AG04450 (cell line): ENCODE measurements at regions not wholly inside any gene's neighbourhood (a gene's known extent, or its start where the extent isn't known, plus 50 kb on each side); places are given as distances from the start of the nearest gene placed in this dataset.

Experiments
- CTCF ChIA-PET: fragments of 300-600, 350-600 bp; formaldehyde crosslinking; extraction: SDS; loops from one replicate; lab custom pipeline; 2022; ENCODE audit warnings: antibody characterized with exemption, inconsistent platforms; lab: Charles Lee
- POLR2A ChIA-PET: fragments of 350-600 bp; formaldehyde crosslinking; extraction: SDS; loops from one replicate; lab custom pipeline; 2021; ENCODE audit warnings: antibody characterized with exemption, inconsistent platforms; lab: Yijun Ruan, JAX
- DNase-seq: peaks from one replicate; pipeline ENCODE4 v3.0.0-alpha.2; 2011; ENCODE audit warnings: low read depth, low spot score
- H3K27ac ChIP-seq: one replicate; pipeline ENCODE4 v1.5.1; 2012; ENCODE audit warnings: low read depth, low read length, control low read depth
- H3K27me3 ChIP-seq: one replicate; pipeline ENCODE4 v1.6.0; 2012; ENCODE audit warnings: low read length; ENCODE audit not compliant: control insufficient read depth, insufficient read depth
- H3K4me3 ChIP-seq: 2 replicates; pipeline ENCODE4 v1.5.1; 2011; ENCODE audit warnings: mild to moderate bottlenecking, low read depth, low read length, control low read depth
- H3K9me3 ChIP-seq: 2 replicates; pipeline ENCODE4 v1.5.1; 2012; ENCODE audit warnings: low read length; ENCODE audit not compliant: control insufficient read depth, insufficient read depth
- CTCF ChIP-seq: IDR thresholded peaks from 2 replicates; pipeline ENCODE4 v1.5.1; 2011; ENCODE audit warnings: low read depth, low read length, control low read depth, inconsistent platforms

- Histone ChIP-seq H3K4me3 (no peak overlapping the region), H3K27ac (no peak overlapping the region), H3K9me3 (no peaks in the 10 kb centered on the region), H3K27me3 (no peaks in the 10 kb centered on the region)
- POLR2A ChIA-PET: no interaction called here
- CTCF ChIA-PET: no interaction called here
- DNase-seq: no peak
- no peak for TF ChIP-seq CTCF
These were observed 99.5 kb upstream of the GJB5 start for GRCh38 chr1:34655206-34655874.

- Histone ChIP-seq H3K27ac (no peak overlapping the region), H3K4me3 (no peak overlapping the region), H3K9me3 (no peaks in the 10 kb centered on the region), H3K27me3 (no peaks in the 10 kb centered on the region)
- POLR2A ChIA-PET: no interaction called here
- CTCF ChIA-PET: no interaction called here
- no peak for DNase-seq
- no peak for TF ChIP-seq CTCF
These were observed 99.0 kb upstream of the GJB5 start for GRCh38 chr1:34655875-34656240.

- ChIA-PET CTCF (no interaction called here), POLR2A (no interaction called here)
- Histone ChIP-seq H3K27ac (no peak overlapping the region), H3K9me3 (no peaks in the 10 kb centered on the region), H3K27me3 (no peaks in the 10 kb centered on the region), H3K4me3 (no peak overlapping the region)
- no peak for TF ChIP-seq CTCF
- DNase-seq: no peak
These were observed 98.5 kb upstream of the GJB5 start for GRCh38 chr1:34656299-34656698.

GRCh38 chr1:34656731-34657130 lies 98.1 kb upstream of the GJB5 start:
- CTCF ChIA-PET: no interaction called here
- H3K4me3 ChIP-seq: no peak overlapping the region
- POLR2A ChIA-PET: no interaction called here
- no peaks in the 10 kb centered on the region for H3K9me3 ChIP-seq
- no peak for DNase-seq
- no peak for TF ChIP-seq CTCF
- H3K27me3 ChIP-seq: no peaks in the 10 kb centered on the region
- H3K27ac ChIP-seq: no peak overlapping the region

GRCh38 chr1:34657266-34657665 lies 97.6 kb upstream of the GJB5 start:
- CTCF ChIA-PET: interaction anchor here (0.5 kb wide), 1 partner anchor 10 kb away, joined by 3 read pairs; no protein-coding TSS in a partner anchor
- TF ChIP-seq CTCF: no peak
- Histone ChIP-seq H3K27ac (no peak overlapping the region), H3K4me3 (no peak overlapping the region), H3K9me3 (no peaks in the 10 kb centered on the region), H3K27me3 (no peaks in the 10 kb centered on the region)
- DNase-seq: no peak
- POLR2A ChIA-PET: no interaction called here
